CD4-positive, alpha-beta T cell treated with Interleukin-6 for 4 hours (primary cell): ENCODE measurements at regions not wholly inside any gene's neighbourhood (a gene's known extent, or its start where the extent isn't known, plus 50 kb on each side); places are given as distances from the start of the nearest gene placed in this dataset.
A peak's percentile ranks its signal among the peaks of the same experiment; 100 is the strongest.
"Not testable (repeated sequence)": the region's sequence is repeated elsewhere in the genome, so short reads cannot be mapped to it uniquely, and the experiment has no call there.

Experiments
- DNase-seq: peaks from one replicate; pipeline ENCODE4 v3.0.0-alpha.2; 2020; ENCODE audit warnings: mixed read lengths

- DNase-seq = not testable (repeated sequence)
Measured at GRCh38 chr9:42656789-42657188, 473.3 kb downstream of the SPATA31A6 start.

- not testable (repeated sequence) for DNase-seq
Measured at GRCh38 chr9:42657496-42657895, 474.0 kb downstream of the SPATA31A6 start.

GRCh38 chr9:42697146-42697545 is 513.7 kb downstream of the SPATA31A6 start:
- DNase-seq = not testable (repeated sequence)

GRCh38 chr9:42702890-42703289 is 519.4 kb downstream of the SPATA31A6 start:
- DNase-seq = not testable (repeated sequence)

- DNase-seq = not testable (repeated sequence)
Measured at GRCh38 chr9:42724841-42725835, 541.7 kb downstream of the SPATA31A6 start.

GRCh38 chr9:42743030-42743814 is 559.8 kb downstream of the SPATA31A6 start:
- peak; percentile 71 for DNase-seq

- DNase-seq = not testable (repeated sequence)
Measured at GRCh38 chr9:42757251-42757650, 573.8 kb downstream of the SPATA31A6 start.

- not testable (repeated sequence) for DNase-seq
Measured at GRCh38 chr9:42759320-42759719, 575.9 kb downstream of the SPATA31A6 start.

GRCh38 chr9:42782201-42782600 is 598.7 kb downstream of the SPATA31A6 start:
- DNase-seq = not testable (repeated sequence)

- DNase-seq = not testable (repeated sequence)
Measured at GRCh38 chr9:42792725-42793124, 609.3 kb downstream of the SPATA31A6 start.

GRCh38 chr9:42798571-42798970 is 615.1 kb downstream of the SPATA31A6 start:
- DNase-seq = not testable (repeated sequence)

GRCh38 chr9:42802716-42803115 is 619.3 kb downstream of the SPATA31A6 start:
- not testable (repeated sequence) for DNase-seq

- DNase-seq = not testable (repeated sequence)
Measured at GRCh38 chr9:42806674-42807073, 623.2 kb downstream of the SPATA31A6 start.

- DNase-seq = not testable (repeated sequence)
Measured at GRCh38 chr9:42821468-42821867, 638.0 kb downstream of the SPATA31A6 start.

- not testable (repeated sequence) for DNase-seq
Measured at GRCh38 chr9:42848156-42848555, 664.7 kb downstream of the SPATA31A6 start.

- DNase-seq = not testable (repeated sequence)
Measured at GRCh38 chr9:42850896-42851693, 667.6 kb downstream of the SPATA31A6 start.

GRCh38 chr9:42851701-42852100 is 668.2 kb downstream of the SPATA31A6 start:
- not testable (repeated sequence) for DNase-seq

- DNase-seq = peak; percentile 24
Measured at GRCh38 chr9:42852133-42852930, 668.9 kb downstream of the SPATA31A6 start.

- DNase-seq = not testable (repeated sequence)
Measured at GRCh38 chr9:42860133-42860532, 676.7 kb downstream of the SPATA31A6 start.

GRCh38 chr9:42862465-42862864 is 679.0 kb downstream of the SPATA31A6 start:
- DNase-seq = not testable (repeated sequence)
